Smooth muscle cell (in vitro differentiated cells): ENCODE measurements at regions not wholly inside any gene's neighbourhood (a gene's known extent, or its start where the extent isn't known, plus 50 kb on each side); places are given as distances from the start of the nearest gene placed in this dataset.

ENCODE experiments used
- DNase-seq: peaks from one replicate; lab custom pipeline; 2025; ENCODE audit not compliant: unreplicated experiment; lab: John Stamatoyannopoulos, UW
- H2AFZ ChIP-seq: fragments of 200-600 bp; sonication (generic); 2 replicates; pipeline ENCODE4 v1.6.0; 2016; ENCODE audit warnings: antibody characterized with exemption, low read depth, mild to moderate bottlenecking
- H3F3A ChIP-seq: fragments of 200-600 bp; sonication (generic); 2 replicates; pipeline ENCODE4 v1.6.0; 2017; ENCODE audit warnings: antibody characterized with exemption, low read depth
- H3K27ac ChIP-seq: fragments of 200-600 bp; sonication (generic); 2 replicates; pipeline ENCODE4 v1.5.1; 2016; ENCODE audit warnings: low read depth, mild to moderate bottlenecking
- H3K27me3 ChIP-seq: fragments of 200-600 bp; sonication (generic); 2 replicates; pipeline ENCODE4 v1.6.1; 2016; ENCODE audit warnings: low read depth, mild to moderate bottlenecking
- H3K36me3 ChIP-seq: fragments of 200-600 bp; sonication (generic); 2 replicates; pipeline ENCODE4 v1.5.1; 2016; ENCODE audit warnings: low read depth
- H3K4me1 ChIP-seq: fragments of 200-600 bp; sonication (generic); 2 replicates; pipeline ENCODE4 v1.5.1; 2016; ENCODE audit warnings: low read depth
- H3K4me2 ChIP-seq: fragments of 200-600 bp; sonication (generic); 2 replicates; pipeline ENCODE4 v1.6.0; 2016; ENCODE audit warnings: mild to moderate bottlenecking
- H3K4me3 ChIP-seq: fragments of 200-600 bp; sonication (generic); 2 replicates; pipeline ENCODE4 v1.5.1; 2016; ENCODE audit warnings: mild to moderate bottlenecking
- H3K79me2 ChIP-seq: fragments of 200-600 bp; sonication (generic); 2 replicates; pipeline ENCODE4 v1.6.0; 2016; ENCODE audit warnings: low read depth, mild to moderate bottlenecking
- H3K9ac ChIP-seq: fragments of 200-600 bp; sonication (generic); 2 replicates; pipeline ENCODE4 v1.6.0; 2016; ENCODE audit warnings: low read depth
- H3K9me3 ChIP-seq: fragments of 200-600 bp; sonication (generic); replicated peaks from 2 replicates; pipeline ENCODE4 v1.5.1; 2016; ENCODE audit warnings: low read depth
- H4K20me1 ChIP-seq: fragments of 200-600 bp; sonication (generic); 2 replicates; pipeline ENCODE4 v1.6.0; 2016; ENCODE audit warnings: low read depth
- CTCF ChIP-seq: fragments of 200-600 bp; sonication (generic); IDR thresholded peaks from 2 replicates; pipeline ENCODE4 v1.5.1; 2017; ENCODE audit warnings: borderline replicate concordance, mild to moderate bottlenecking, antibody characterized with exemption; ENCODE audit not compliant: insufficient read depth, poor library complexity, severe bottlenecking
- WGBS: methylation state at CpG from one replicate; pipeline ENCODE4 v1.1.7; 2016; ENCODE audit warnings: low lambda C conversion rate; 5-methylcytosine and 5-hydroxymethylcytosine counted together

- no peak for TF ChIP-seq CTCF
These were observed 373.1 kb upstream of the THRB start for GRCh38 chr3:24867783-24868182.

GRCh38 chr3:24881239-24881638 is 386.6 kb upstream of the THRB start:
- WGBS, result 89% methylated on average over 2 of the region's 2 CpGs
- DNase-seq, result no peak
- Histone ChIP-seq H3K27me3 (no peaks in the 10 kb centered on the region), H3K4me2 (no peak overlapping the region), H3K4me3 (no peak overlapping the region), H3K79me2 (no peaks in the 10 kb centered on the region), H3K9ac (no peak overlapping the region), H3K27ac (no peak overlapping the region), H3K36me3 (no peaks in the 10 kb centered on the region), H3F3A (no peaks in the 10 kb centered on the region), H4K20me1 (no peaks in the 10 kb centered on the region), H3K9me3 (no peaks in the 10 kb centered on the region), H3K4me1 (no peaks in the 10 kb centered on the region), H2AFZ (no peak overlapping the region)
- TF ChIP-seq CTCF, result no peak

More at GRCh38 chr3:24867783-24868182, 373.1 kb upstream of the THRB start:
- Histone ChIP-seq H3K27me3 (no peaks in the 10 kb centered on the region), H3K27ac (no peak overlapping the region), H3K36me3 (no peaks in the 10 kb centered on the region), H3K4me2 (no peak overlapping the region), H3K79me2 (no peaks in the 10 kb centered on the region), H3K9me3 (no peaks in the 10 kb centered on the region), H3F3A (no peaks in the 10 kb centered on the region), H3K4me1 (no peaks in the 10 kb centered on the region), H3K9ac (no peak overlapping the region), H4K20me1 (no peaks in the 10 kb centered on the region), H3K4me3 (no peak overlapping the region), H2AFZ (no peak overlapping the region)
- no peak for DNase-seq
- 59% methylated on average over 4 of the region's 4 CpGs for WGBS

DNA sequence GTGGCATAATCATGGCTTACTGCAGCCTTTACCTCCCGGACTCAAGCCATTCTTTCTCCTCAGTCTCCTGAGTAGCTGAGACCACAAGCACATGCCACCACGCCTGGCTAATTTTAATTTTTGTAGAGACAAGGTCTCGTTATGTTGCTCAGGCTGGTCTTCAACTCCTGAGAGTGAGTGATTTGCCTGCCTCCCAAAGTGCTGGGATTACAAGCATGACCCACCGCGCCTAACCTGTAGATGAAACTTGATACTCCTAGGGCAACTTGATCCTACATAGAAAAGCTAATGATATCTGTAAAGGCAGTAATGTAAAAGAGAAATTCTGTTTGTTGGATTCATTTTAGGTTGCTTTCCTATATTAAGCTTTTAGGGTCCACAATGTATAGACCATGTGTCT is 391.9 kb upstream of the THRB start:
- H3K4me3 ChIP-seq, result no peak overlapping the region
- H3K4me1 ChIP-seq, result no peaks in the 10 kb centered on the region
- H3K9ac ChIP-seq, result no peak overlapping the region
- DNase-seq, result no peak
- no peak for TF ChIP-seq CTCF
- no peak overlapping the region for H3K4me2 ChIP-seq
- H3K27me3 ChIP-seq, result no peaks in the 10 kb centered on the region
- H4K20me1 ChIP-seq, result no peaks in the 10 kb centered on the region
- H3K9me3 ChIP-seq, result no peaks in the 10 kb centered on the region
- H3K36me3 ChIP-seq, result no peaks in the 10 kb centered on the region
- no peak overlapping the region for H3K27ac ChIP-seq
- no peak overlapping the region for H2AFZ ChIP-seq
- no peaks in the 10 kb centered on the region for H3F3A ChIP-seq
- WGBS, result 80% methylated on average over 5 of the region's 5 CpGs
- H3K79me2 ChIP-seq, result no peaks in the 10 kb centered on the region

DNA sequence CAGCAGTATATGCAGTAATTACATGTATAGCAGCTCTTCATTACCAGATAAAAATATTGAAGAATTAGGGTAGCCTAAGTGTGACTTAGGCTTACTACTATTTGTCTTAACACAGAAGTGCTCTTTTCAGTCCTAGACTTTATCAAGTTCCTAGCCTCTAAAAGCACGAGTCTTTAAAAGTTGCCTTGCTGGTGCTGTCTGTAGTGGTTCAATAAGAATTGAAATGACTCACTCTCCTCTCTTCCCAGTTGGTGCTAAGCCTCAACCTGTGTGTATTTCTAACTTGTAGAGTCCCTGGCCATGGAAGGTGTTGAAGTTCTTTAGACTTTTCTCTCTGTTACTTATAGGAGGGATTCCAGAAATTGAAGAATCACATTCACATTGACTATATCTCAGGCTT is 395.4 kb upstream of the THRB start:
- Histone ChIP-seq H3K9me3 (no peaks in the 10 kb centered on the region), H3K4me3 (no peak overlapping the region), H3K79me2 (no peaks in the 10 kb centered on the region), H3K27ac (no peak overlapping the region), H3F3A (no peaks in the 10 kb centered on the region), H3K4me2 (no peak overlapping the region), H3K4me1 (no peaks in the 10 kb centered on the region), H3K9ac (no peak overlapping the region), H4K20me1 (no peaks in the 10 kb centered on the region), H3K27me3 (no peaks in the 10 kb centered on the region), H3K36me3 (no peaks in the 10 kb centered on the region), H2AFZ (no peak overlapping the region)
- WGBS, result 59% methylated on average over 1 of the region's 1 CpG
- no peak for DNase-seq
- no peak for TF ChIP-seq CTCF
